HG02973 (cell line): ENCODE measurements at regions not wholly inside any gene's neighbourhood (a gene's known extent, or its start where the extent isn't known, plus 50 kb on each side); places are given as distances from the start of the nearest gene placed in this dataset.

ENCODE experiments used
- ATAC-seq: cut with Tn5 transposase; IDR thresholded peaks from one replicate; pipeline ENCODE4 v1.9.1; 2021; ENCODE audit warnings: moderate library complexity; ENCODE audit not compliant: unreplicated experiment

GRCh38 chr20:52921340-52921739 lies 50.8 kb upstream of the TSHZ2 start:
- ATAC-seq = no peak

- no peak for ATAC-seq
Measured at GRCh38 chr20:52918311-52918710, 53.8 kb upstream of the TSHZ2 start.

GRCh38 chr20:52915564-52915963 lies 56.6 kb upstream of the TSHZ2 start:
- no peak for ATAC-seq

GRCh38 chr20:52914870-52915269 lies 57.3 kb upstream of the TSHZ2 start:
- no peak for ATAC-seq

GRCh38 chr20:52913650-52914387 lies 58.3 kb upstream of the TSHZ2 start:
- no peak for ATAC-seq

GRCh38 chr20:52905241-52905994 lies 66.7 kb upstream of the TSHZ2 start:
- no peak for ATAC-seq

GRCh38 chr20:52904837-52905236 lies 67.3 kb upstream of the TSHZ2 start:
- no peak for ATAC-seq

- ATAC-seq = no peak
Measured at GRCh38 chr20:52899041-52899608, 73.0 kb upstream of the TSHZ2 start.

GRCh38 chr20:52896348-52896747 lies 75.8 kb upstream of the TSHZ2 start:
- no peak for ATAC-seq

GRCh38 chr20:52895701-52896100 lies 76.5 kb upstream of the TSHZ2 start:
- no peak for ATAC-seq

GRCh38 chr20:52895235-52895634 lies 76.9 kb upstream of the TSHZ2 start:
- ATAC-seq = no peak

- no peak for ATAC-seq
Measured at GRCh38 chr20:52893498-52893897, 78.7 kb upstream of the TSHZ2 start.

- ATAC-seq = no peak
Measured at GRCh38 chr20:52892023-52892422, 80.1 kb upstream of the TSHZ2 start.

GRCh38 chr20:52890130-52890529 lies 82.0 kb upstream of the TSHZ2 start:
- ATAC-seq = no peak

GRCh38 chr20:52889225-52889624 lies 82.9 kb upstream of the TSHZ2 start:
- no peak for ATAC-seq

GRCh38 chr20:52888096-52888495 lies 84.1 kb upstream of the TSHZ2 start:
- no peak for ATAC-seq

- ATAC-seq = no peak
Measured at GRCh38 chr20:52880997-52881396, 91.2 kb upstream of the TSHZ2 start.

- ATAC-seq = no peak
Measured at GRCh38 chr20:52880259-52880658, 91.9 kb upstream of the TSHZ2 start.

GRCh38 chr20:52874241-52874640 lies 97.9 kb upstream of the TSHZ2 start:
- ATAC-seq = no peak

GRCh38 chr20:52869698-52870501 lies 102.3 kb upstream of the TSHZ2 start:
- ATAC-seq = no peak

- ATAC-seq = no peak
Measured at GRCh38 chr20:52869276-52869675, 102.9 kb upstream of the TSHZ2 start.
